Activated CD8-positive, alpha-beta memory T cell treated with anti-CD3 and anti-CD28 coated beads for 36 hours (primary cell): ENCODE measurements at regions not wholly inside any gene's neighbourhood (a gene's known extent, or its start where the extent isn't known, plus 50 kb on each side); places are given as distances from the start of the nearest gene placed in this dataset.
"Not testable (repeated sequence)": the region's sequence is repeated elsewhere in the genome, so short reads cannot be mapped to it uniquely, and the experiment has no call there.

Experiments used
- CTCF ChIA-PET: fragments of 350-600 bp; sonication (Branson Sonifier 250); formaldehyde crosslinking; loops from one replicate; lab custom pipeline; 2021; ENCODE audit warnings: antibody characterized with exemption; lab: Charles Lee
- POLR2A ChIA-PET: fragments of 350-600 bp; sonication (Branson Sonifier 250); formaldehyde crosslinking; loops from one replicate; lab custom pipeline; 2021; ENCODE audit warnings: antibody characterized with exemption; lab: Charles Lee

GRCh38 chr17:26881195-26881594 is 412.7 kb upstream of the WSB1 start:
- POLR2A ChIA-PET, result not testable (repeated sequence)

GRCh38 chr17:26882097-26882761 is 411.7 kb upstream of the WSB1 start:
- CTCF ChIA-PET, POLR2A ChIA-PET: not testable (repeated sequence)

More at GRCh38 chr17:26881195-26881594, 412.7 kb upstream of the WSB1 start:
- CTCF ChIA-PET, result not testable (repeated sequence)

GRCh38 chr17:26883878-26884740 is 409.8 kb upstream of the WSB1 start:
- POLR2A ChIA-PET, CTCF ChIA-PET: not testable (repeated sequence)

- POLR2A ChIA-PET, CTCF ChIA-PET: not testable (repeated sequence)
Measured at GRCh38 chr17:26884741-26885059, 409.2 kb upstream of the WSB1 start.

GRCh38 chr17:26885244-26885970 is 408.5 kb upstream of the WSB1 start:
- POLR2A ChIA-PET, result not testable (repeated sequence)
- CTCF ChIA-PET, result interaction anchor here (0.7 kb wide), 1 partner anchor 265 kb away, joined by 3 read pairs; no protein-coding TSS in a partner anchor
